H1 (cell line): ENCODE measurements at regions not wholly inside any gene's neighbourhood (a gene's known extent, or its start where the extent isn't known, plus 50 kb on each side); places are given as distances from the start of the nearest gene placed in this dataset.

Source experiments
- CTCF ChIA-PET: fragments of 300-600 bp; sonication (Branson Sonifier 250); formaldehyde crosslinking; loops from one replicate; lab custom pipeline; 2021; ENCODE audit not compliant: partially characterized antibody; lab: Charles Lee
- POLR2A ChIA-PET: fragments of 300-600 bp; sonication (Branson Sonifier 250); formaldehyde crosslinking; loops from one replicate; lab custom pipeline; 2021; ENCODE audit warnings: inconsistent platforms; ENCODE audit not compliant: partially characterized antibody; lab: Charles Lee
- DNase-seq, 2 experiments: peaks; one replicate each; pipeline versions ENCODE4 v3.0.0 to v3.0.0-alpha.2; 2010 to 2022; ENCODE audit warnings: low spot score in 2 of 2, low read depth in 1 of 2, mixed read lengths in 1 of 2
- FAIRE-seq: peaks from 2 replicates; lab custom pipeline; 2011; peaks lifted over from hg19 to GRCh38; lab: Jason Lieb, UNC
- H2AFZ ChIP-seq: 2 replicates; pipeline ENCODE4 v1.8.1; 2012; ENCODE audit warnings: low read length, inconsistent platforms
- H2AK5ac ChIP-seq: 2 replicates; pipeline ENCODE4 v1.6.1; 2013; ENCODE audit warnings: low read depth, low read length
- H2BK120ac ChIP-seq: replicated peaks from 2 replicates; pipeline ENCODE3; 2013; ENCODE audit warnings: low read depth, low read length, inconsistent platforms
- H2BK12ac ChIP-seq: 2 replicates; pipeline ENCODE4 v1.6.1; 2013; ENCODE audit warnings: low read depth, low read length
- H2BK15ac ChIP-seq: 2 replicates; pipeline ENCODE4 v1.6.1; 2013; ENCODE audit warnings: low read length
- H2BK20ac ChIP-seq: 2 replicates; pipeline ENCODE4 v1.6.1; 2013; ENCODE audit warnings: low read length
- H2BK5ac ChIP-seq: 2 replicates; pipeline ENCODE4 v1.6.1; 2013; ENCODE audit warnings: low read depth, low read length
- H3K14ac ChIP-seq: 2 replicates; pipeline ENCODE4 v1.6.1; 2013; ENCODE audit warnings: inconsistent platforms; ENCODE audit not compliant: insufficient read length
- H3K18ac ChIP-seq: 2 replicates; pipeline ENCODE4 v1.6.1; 2013; ENCODE audit warnings: low read length; ENCODE audit errors: extremely low read depth
- H3K23ac ChIP-seq: 2 replicates; pipeline ENCODE4 v1.6.1; 2013; ENCODE audit warnings: inconsistent platforms; ENCODE audit not compliant: insufficient read length
- H3K23me2 ChIP-seq: 2 replicates; pipeline ENCODE4 v1.6.1; 2013; ENCODE audit warnings: low read depth, low read length
- H3K27ac ChIP-seq: 2 replicates; pipeline ENCODE4 v1.6.1; 2011; ENCODE audit warnings: low read depth, low read length, inconsistent platforms
- H3K27me3 ChIP-seq, 4 experiments: replicated peaks in 1 of 4; 1 replicate in 1 of 4; 2 replicates in 3 of 4; pipeline versions ENCODE4 v1.6.1 to v1.8.1; 2011 to 2013; ENCODE audit warnings: low read length in 3 of 4, mild to moderate bottlenecking in 3 of 4, inconsistent platforms in 2 of 4, mixed read lengths in 2 of 4, moderate library complexity in 1 of 4; ENCODE audit not compliant: control insufficient read depth in 3 of 4, insufficient read depth in 3 of 4; ENCODE audit errors: extremely low read depth in 1 of 4
- H3K36me3 ChIP-seq, 4 experiments: 2 replicates each; pipeline versions ENCODE4 v1.6.1 to v1.8.1; 2011 to 2013; ENCODE audit warnings: mild to moderate bottlenecking in 4 of 4, low read length in 3 of 4, moderate library complexity in 2 of 4, control low read depth in 1 of 4, inconsistent platforms in 1 of 4; ENCODE audit not compliant: insufficient read depth in 4 of 4, control insufficient read depth in 2 of 4
- H3K4ac ChIP-seq: replicated peaks from 2 replicates; pipeline ENCODE3; 2013; ENCODE audit warnings: low read length, low read depth, mixed read lengths, inconsistent platforms; ENCODE audit not compliant: insufficient read length
- H3K4me1 ChIP-seq, 4 experiments: replicated peaks in 1 of 4; 1 replicate in 1 of 4; 2 replicates in 3 of 4; pipeline versions ENCODE4 v1.6.1 to v1.8.1; 2011 to 2013; ENCODE audit warnings: low read length in 3 of 4, inconsistent platforms in 2 of 4, mixed read lengths in 1 of 4; ENCODE audit not compliant: insufficient read depth in 4 of 4, control insufficient read depth in 3 of 4
- H3K4me2 ChIP-seq, 2 experiments: 2 replicates each; pipeline versions ENCODE4 v1.6.1 to v1.8.1; 2011 to 2013; ENCODE audit warnings: low read depth in 2 of 2, low read length in 2 of 2, control low read depth in 1 of 2, inconsistent platforms in 1 of 2, mild to moderate bottlenecking in 1 of 2; ENCODE audit not compliant: insufficient read depth in 1 of 2
- H3K4me3 ChIP-seq, 4 experiments: fragments of 200-600, 300-600 bp in 1 of 4; sonication (generic), shearing (Covaris generic), sonication (Bioruptor Twin) in 1 of 4; 2 replicates each; pipeline versions ENCODE4 v1.5.1 to v1.8.1; 2011 to 2016; ENCODE audit warnings: low read length in 4 of 4, low read depth in 3 of 4, control low read depth in 2 of 4, inconsistent platforms in 2 of 4, mild to moderate bottlenecking in 2 of 4, mixed read lengths in 1 of 4, moderate library complexity in 1 of 4; ENCODE audit not compliant: insufficient read depth in 2 of 4; ENCODE audit errors: extremely low read depth in 1 of 4
- H3K56ac ChIP-seq: replicated peaks from 2 replicates; pipeline ENCODE3; 2013; ENCODE audit warnings: low read depth, mild to moderate bottlenecking, mixed read lengths, low read length, inconsistent platforms; ENCODE audit not compliant: insufficient read length
- H3K79me1 ChIP-seq: 2 replicates; pipeline ENCODE4 v1.6.1; 2013; ENCODE audit warnings: low read depth, low read length, control low read depth
- H3K79me2 ChIP-seq, 2 experiments: 2 replicates each; pipeline versions ENCODE4 v1.6.1 to v1.8.1; 2012 to 2013; ENCODE audit warnings: low read length in 2 of 2, mild to moderate bottlenecking in 2 of 2, inconsistent platforms in 1 of 2; ENCODE audit not compliant: insufficient read depth in 2 of 2, control insufficient read depth in 1 of 2
- H3K9ac ChIP-seq, 4 experiments: replicated peaks in 1 of 4; 1 replicate in 1 of 4; 2 replicates in 3 of 4; pipeline versions ENCODE4 v1.6.1 to v1.8.1; 2011 to 2013; ENCODE audit warnings: low read depth in 3 of 4, low read length in 3 of 4, control low read depth in 2 of 4, mild to moderate bottlenecking in 2 of 4, moderate library complexity in 2 of 4, inconsistent platforms in 1 of 4; ENCODE audit errors: extremely low read depth in 1 of 4
- H3K9me3 ChIP-seq, 2 experiments: 2 replicates each; pipeline versions ENCODE4 v1.6.1 to v1.8.1; 2012 to 2013; ENCODE audit warnings: mild to moderate bottlenecking in 2 of 2, moderate library complexity in 2 of 2, control low read depth in 1 of 2, inconsistent platforms in 1 of 2, low read depth in 1 of 2, low read length in 1 of 2, mixed read lengths in 1 of 2; ENCODE audit not compliant: insufficient read depth in 2 of 2
- H4K20me1 ChIP-seq, 2 experiments: replicated peaks in 1 of 2; 2 replicates each; pipeline versions ENCODE3 to v1.8.1; 2011 to 2013; ENCODE audit warnings: inconsistent platforms in 2 of 2, low read length in 2 of 2, mild to moderate bottlenecking in 1 of 2; ENCODE audit not compliant: insufficient read depth in 2 of 2, control insufficient read depth in 1 of 2
- H4K5ac ChIP-seq: 2 replicates; pipeline ENCODE4 v1.6.1; 2013; ENCODE audit warnings: low read length, low read depth, mixed read lengths, inconsistent platforms; ENCODE audit not compliant: insufficient read length
- H4K8ac ChIP-seq: 2 replicates; pipeline ENCODE4 v1.8.0; 2013; ENCODE audit warnings: mild to moderate bottlenecking, moderate library complexity, low read length, inconsistent platforms; ENCODE audit not compliant: insufficient read depth; ENCODE audit errors: extremely low read depth
- H4K91ac ChIP-seq: replicated peaks from 2 replicates; pipeline ENCODE3; 2013; ENCODE audit warnings: low read length, mixed read lengths, inconsistent platforms; ENCODE audit not compliant: insufficient read length
- ASH2L ChIP-seq: fragments of 200-600, 300-600 bp; sonication (generic); IDR thresholded peaks from one replicate; pipeline ENCODE4 v1.7.1; 2017; ENCODE audit warnings: low read length
- CBX8 ChIP-seq: fragments of 300-800, 300-1000 bp; sonication (generic); IDR thresholded peaks from 2 replicates; pipeline ENCODE4 v1.7.1; 2016; ENCODE audit warnings: low read depth, low read length, borderline replicate concordance
- CTBP2 ChIP-seq: IDR thresholded peaks from 2 replicates; pipeline ENCODE4 v1.7.0; 2011; ENCODE audit warnings: borderline replicate concordance, mild to moderate bottlenecking, moderate library complexity, mixed read lengths, low read length; ENCODE audit not compliant: insufficient read depth, insufficient read length
- KDM1A ChIP-seq: fragments of 200-600, 300-600 bp; sonication (generic); IDR thresholded peaks from 2 replicates; pipeline ENCODE4 v1.7.1; 2016; ENCODE audit warnings: mild to moderate bottlenecking, low read length, borderline replicate concordance
- POLR2AphosphoS5 ChIP-seq: IDR thresholded peaks from 2 replicates; pipeline ENCODE4 v1.6.1; 2011; ENCODE audit warnings: low read depth, low read length
- SP2 ChIP-seq: IDR thresholded peaks from 2 replicates; pipeline ENCODE4 v1.6.1; 2012; ENCODE audit warnings: mild to moderate bottlenecking, low read length, inconsistent platforms
- TAF1 ChIP-seq: IDR thresholded peaks from 2 replicates; pipeline ENCODE4 v1.6.1; 2011; ENCODE audit warnings: mild to moderate bottlenecking, low read depth, low read length
- TEAD4 ChIP-seq: IDR thresholded peaks from 2 replicates; pipeline ENCODE4 v1.6.1; 2012; ENCODE audit warnings: low read depth, low read length, inconsistent platforms, mixed read lengths
- WGBS, 2 experiments: shearing (Covaris generic) in 1 of 2; methylation state at CpG; one replicate each; pipeline versions ENCODE4 v1.1.6 to v1.1.7; 2013 to 2015; ENCODE audit warnings: low lambda C conversion rate in 2 of 2, mixed read lengths in 2 of 2, inconsistent platforms in 1 of 2, low coverage in 1 of 2, missing lambda C conversion rate in 1 of 2; ENCODE audit not compliant: insufficient replicate concordance in 2 of 2, insufficient coverage in 1 of 2, insufficient read length in 1 of 2; ENCODE audit errors: extremely low coverage in 1 of 2, missing lambda C conversion rate in 1 of 2; 5-methylcytosine and 5-hydroxymethylcytosine counted together
- TF ChIP-seq, protein P1 (sequence below): IDR thresholded peaks from 2 replicates; pipeline ENCODE4 v1.6.1; 2011; ENCODE audit warnings: low read length, improper control_type of control experiment
- TF ChIP-seq, protein P2 (sequence below), 3 experiments: IDR thresholded peaks; 1 replicate in 2 of 3; 2 replicates in 1 of 3; pipeline versions ENCODE4 v1.5.1 to v1.6.1; 2011; ENCODE audit warnings: low read length in 3 of 3, mild to moderate bottlenecking in 3 of 3, inconsistent platforms in 2 of 3, low read depth in 1 of 3, moderate library complexity in 1 of 3; ENCODE audit not compliant: insufficient read depth in 1 of 3; ENCODE audit errors: control extremely low read depth in 1 of 3
- TF ChIP-seq, protein P3 (sequence below): IDR thresholded peaks from 2 replicates; pipeline ENCODE4 v1.6.1; 2011; ENCODE audit warnings: low read depth, mild to moderate bottlenecking, low read length; ENCODE audit not compliant: insufficient read depth

DNA sequence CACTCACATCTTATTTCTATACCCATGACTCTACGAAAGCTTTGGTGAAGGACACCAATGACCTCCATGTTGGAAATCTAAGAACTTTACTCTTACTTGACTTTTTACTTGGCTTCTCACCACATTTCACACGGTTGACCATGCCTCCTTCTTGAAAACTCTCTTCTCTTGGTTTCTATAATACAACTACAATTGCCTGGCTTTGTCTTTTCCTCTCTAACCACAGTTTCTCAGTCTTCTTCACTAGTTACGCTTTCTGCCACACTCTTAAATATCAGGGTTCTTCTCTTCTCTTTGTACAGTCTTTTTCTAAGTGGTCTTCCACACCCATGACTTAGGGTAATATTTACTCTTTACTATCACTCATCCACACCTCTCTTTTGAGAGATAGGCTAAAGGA lies 2079.8 kb upstream of the WWC1 start:
- H3K79me2 ChIP-seq, result no peaks in the 10 kb centered on the region
- H3K27ac ChIP-seq, result no peak overlapping the region
- no peak overlapping the region for H2BK120ac ChIP-seq
- H3K9me3 ChIP-seq, result no peaks in the 10 kb centered on the region
- 96% methylated on average over 3 of the region's 3 CpGs; no CpG with 5 or more reads in 1 of the 2 experiments for WGBS, 2 experiments
- no peak overlapping the region for H2AK5ac ChIP-seq
- DNase-seq (no peak), FAIRE-seq (no peak)
- no peak overlapping the region for H3K56ac ChIP-seq
- no peak overlapping the region for H2BK12ac ChIP-seq
- ChIA-PET POLR2A (no interaction called here), CTCF (interaction anchor here (0.6 kb wide), 1 partner anchor 195 kb away, joined by 3 read pairs; no protein-coding TSS in a partner anchor)
- H2BK15ac ChIP-seq, result no peak overlapping the region
- no peaks in the 10 kb centered on the region for H3K23me2 ChIP-seq
- H2BK20ac ChIP-seq, result no peak overlapping the region
- no peak overlapping the region for H3K4me2 ChIP-seq
- no peak overlapping the region for H4K8ac ChIP-seq
- no peak overlapping the region for H3K18ac ChIP-seq
- H4K91ac ChIP-seq, result no peak overlapping the region
- H2BK5ac ChIP-seq, result no peak overlapping the region
- H4K20me1 ChIP-seq, result no peaks in the 10 kb centered on the region
- H3K4ac ChIP-seq, result no peak overlapping the region
- H3K9ac ChIP-seq, result no peak overlapping the region
- H3K4me1 ChIP-seq, result no peaks in the 10 kb centered on the region
- H2AFZ ChIP-seq, result no peak overlapping the region
- H3K36me3 ChIP-seq, result no peaks in the 10 kb centered on the region
- H3K23ac ChIP-seq, result no peak overlapping the region
- no peaks in the 10 kb centered on the region for H3K79me1 ChIP-seq
- H4K5ac ChIP-seq, result no peak overlapping the region
- H3K4me3 ChIP-seq, result no peak overlapping the region
- H3K14ac ChIP-seq, result no peak overlapping the region
- H3K27me3 ChIP-seq, result no peaks in the 10 kb centered on the region
- TF ChIP-seq TEAD4, result no peak
- TF ChIP-seq ASH2L, result no peak
- TF ChIP-seq, protein P1, sequence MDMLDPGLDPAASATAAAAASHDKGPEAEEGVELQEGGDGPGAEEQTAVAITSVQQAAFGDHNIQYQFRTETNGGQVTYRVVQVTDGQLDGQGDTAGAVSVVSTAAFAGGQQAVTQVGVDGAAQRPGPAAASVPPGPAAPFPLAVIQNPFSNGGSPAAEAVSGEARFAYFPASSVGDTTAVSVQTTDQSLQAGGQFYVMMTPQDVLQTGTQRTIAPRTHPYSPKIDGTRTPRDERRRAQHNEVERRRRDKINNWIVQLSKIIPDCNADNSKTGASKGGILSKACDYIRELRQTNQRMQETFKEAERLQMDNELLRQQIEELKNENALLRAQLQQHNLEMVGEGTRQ, result no peak
- TF ChIP-seq CBX8, result no peak
- TF ChIP-seq TAF1, result no peak
- TF ChIP-seq CTBP2, result no peak
- TF ChIP-seq, protein P2, sequence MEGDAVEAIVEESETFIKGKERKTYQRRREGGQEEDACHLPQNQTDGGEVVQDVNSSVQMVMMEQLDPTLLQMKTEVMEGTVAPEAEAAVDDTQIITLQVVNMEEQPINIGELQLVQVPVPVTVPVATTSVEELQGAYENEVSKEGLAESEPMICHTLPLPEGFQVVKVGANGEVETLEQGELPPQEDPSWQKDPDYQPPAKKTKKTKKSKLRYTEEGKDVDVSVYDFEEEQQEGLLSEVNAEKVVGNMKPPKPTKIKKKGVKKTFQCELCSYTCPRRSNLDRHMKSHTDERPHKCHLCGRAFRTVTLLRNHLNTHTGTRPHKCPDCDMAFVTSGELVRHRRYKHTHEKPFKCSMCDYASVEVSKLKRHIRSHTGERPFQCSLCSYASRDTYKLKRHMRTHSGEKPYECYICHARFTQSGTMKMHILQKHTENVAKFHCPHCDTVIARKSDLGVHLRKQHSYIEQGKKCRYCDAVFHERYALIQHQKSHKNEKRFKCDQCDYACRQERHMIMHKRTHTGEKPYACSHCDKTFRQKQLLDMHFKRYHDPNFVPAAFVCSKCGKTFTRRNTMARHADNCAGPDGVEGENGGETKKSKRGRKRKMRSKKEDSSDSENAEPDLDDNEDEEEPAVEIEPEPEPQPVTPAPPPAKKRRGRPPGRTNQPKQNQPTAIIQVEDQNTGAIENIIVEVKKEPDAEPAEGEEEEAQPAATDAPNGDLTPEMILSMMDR (IDR thresholded peaks at IDR 0.05; ENCODE audit: control extremely low read depth in 1 of 3, insufficient read depth in 1 of 3, low read depth in 1 of 3, low read length in 3 of 3), result no peak
- no peak for TF ChIP-seq POLR2AphosphoS5
- no peak for TF ChIP-seq SP2
- TF ChIP-seq KDM1A, result no peak
- TF ChIP-seq, protein P3, sequence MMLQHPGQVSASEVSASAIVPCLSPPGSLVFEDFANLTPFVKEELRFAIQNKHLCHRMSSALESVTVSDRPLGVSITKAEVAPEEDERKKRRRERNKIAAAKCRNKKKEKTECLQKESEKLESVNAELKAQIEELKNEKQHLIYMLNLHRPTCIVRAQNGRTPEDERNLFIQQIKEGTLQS, result no peak
